Mesothelial cell of epicardium (in vitro differentiated cells): ENCODE measurements at regions not wholly inside any gene's neighbourhood (a gene's known extent, or its start where the extent isn't known, plus 50 kb on each side); places are given as distances from the start of the nearest gene placed in this dataset.

Source experiments
- DNase-seq, 2 experiments: peaks; one replicate each; pipeline ENCODE4 v3.0.0; 2021; ENCODE audit warnings: low spot score in 2 of 2; ENCODE audit not compliant: unreplicated experiment in 2 of 2
- H3K27ac Mint-ChIP-seq: 2 replicates; pipeline ENCODE4 v1.8.0; 2021; ENCODE audit warnings: mixed read lengths
- H3K27me3 Mint-ChIP-seq: 2 replicates; pipeline ENCODE4 v1.8.0; 2021; ENCODE audit warnings: low read depth, mixed read lengths
- H3K36me3 Mint-ChIP-seq: 2 replicates; pipeline ENCODE4 v1.8.0; 2021; ENCODE audit warnings: mixed read lengths
- H3K4me1 Mint-ChIP-seq: 2 replicates; pipeline ENCODE4 v1.8.0; 2021; ENCODE audit warnings: mixed read lengths
- H3K4me3 Mint-ChIP-seq: 2 replicates; pipeline ENCODE4 v1.8.0; 2021; ENCODE audit warnings: mild to moderate bottlenecking, moderate library complexity, mixed read lengths
- H3K9me3 Mint-ChIP-seq: 2 replicates; pipeline ENCODE4 v1.8.0; 2021; ENCODE audit warnings: mixed read lengths
- CTCF ChIP-seq: fragments of 200-600 bp; sonication (generic); IDR thresholded peaks from one replicate; pipeline ENCODE4 v1.5.0; 2021; ENCODE audit warnings: antibody characterized with exemption; ENCODE audit not compliant: unreplicated experiment

GRCh38 chr7:156456032-156456431 is 184.5 kb upstream of the RNF32 start:
- Mint-ChIP-seq H3K4me1 (no peaks in the 10 kb centered on the region), H3K27me3 (peaks cover 33% of the 10 kb centered on the region), H3K36me3 (no peaks in the 10 kb centered on the region), H3K9me3 (no peaks in the 10 kb centered on the region), H3K27ac (no peak overlapping the region), H3K4me3 (no peak overlapping the region)
- DNase-seq = no peak
- no peak for TF ChIP-seq CTCF

- Mint-ChIP-seq H3K9me3 (no peaks in the 10 kb centered on the region), H3K36me3 (no peaks in the 10 kb centered on the region), H3K27ac (no peak overlapping the region), H3K4me1 (no peaks in the 10 kb centered on the region), H3K4me3 (no peak overlapping the region), H3K27me3 (peaks cover 17% of the 10 kb centered on the region)
- no peak for DNase-seq
- no peak for TF ChIP-seq CTCF
Observed at GRCh38 chr7:156450473-156450872, 190.1 kb upstream of the RNF32 start.

DNA sequence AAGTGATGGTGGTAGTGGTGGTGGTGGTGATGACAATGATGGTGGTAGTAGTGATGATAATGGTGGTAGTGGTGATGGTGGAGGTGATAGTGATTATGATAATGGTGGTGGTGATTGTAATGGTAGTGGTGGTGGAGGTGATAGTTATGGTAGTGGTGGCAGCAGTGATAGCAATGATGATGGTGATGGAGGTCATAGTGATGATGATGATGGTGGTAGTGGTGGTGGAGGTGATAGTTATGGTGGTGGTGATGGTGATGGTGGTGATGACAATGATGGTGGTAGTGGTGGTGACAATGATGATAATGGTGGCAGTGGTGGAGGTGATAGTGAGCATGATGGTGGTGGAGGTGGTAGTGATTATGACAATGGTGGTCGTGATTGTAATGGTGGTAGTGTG is 191.7 kb upstream of the RNF32 start:
- no peak for TF ChIP-seq CTCF
- Mint-ChIP-seq H3K4me3 (no peak overlapping the region), H3K4me1 (no peaks in the 10 kb centered on the region), H3K9me3 (no peaks in the 10 kb centered on the region), H3K27ac (no peak overlapping the region), H3K27me3 (peaks cover 15% of the 10 kb centered on the region), H3K36me3 (no peaks in the 10 kb centered on the region)
- no peak for DNase-seq

- no peaks in the 10 kb centered on the region for H3K9me3 Mint-ChIP-seq
- DNase-seq = no peak
- H3K27me3 Mint-ChIP-seq = peaks cover 18% of the 10 kb centered on the region
- H3K36me3 Mint-ChIP-seq = no peaks in the 10 kb centered on the region
- TF ChIP-seq CTCF = no peak
- H3K4me3 Mint-ChIP-seq = no peak overlapping the region
- H3K4me1 Mint-ChIP-seq = no peaks in the 10 kb centered on the region
- no peak overlapping the region for H3K27ac Mint-ChIP-seq
Observed at GRCh38 chr7:156446990-156447389, 193.6 kb upstream of the RNF32 start.

DNA sequence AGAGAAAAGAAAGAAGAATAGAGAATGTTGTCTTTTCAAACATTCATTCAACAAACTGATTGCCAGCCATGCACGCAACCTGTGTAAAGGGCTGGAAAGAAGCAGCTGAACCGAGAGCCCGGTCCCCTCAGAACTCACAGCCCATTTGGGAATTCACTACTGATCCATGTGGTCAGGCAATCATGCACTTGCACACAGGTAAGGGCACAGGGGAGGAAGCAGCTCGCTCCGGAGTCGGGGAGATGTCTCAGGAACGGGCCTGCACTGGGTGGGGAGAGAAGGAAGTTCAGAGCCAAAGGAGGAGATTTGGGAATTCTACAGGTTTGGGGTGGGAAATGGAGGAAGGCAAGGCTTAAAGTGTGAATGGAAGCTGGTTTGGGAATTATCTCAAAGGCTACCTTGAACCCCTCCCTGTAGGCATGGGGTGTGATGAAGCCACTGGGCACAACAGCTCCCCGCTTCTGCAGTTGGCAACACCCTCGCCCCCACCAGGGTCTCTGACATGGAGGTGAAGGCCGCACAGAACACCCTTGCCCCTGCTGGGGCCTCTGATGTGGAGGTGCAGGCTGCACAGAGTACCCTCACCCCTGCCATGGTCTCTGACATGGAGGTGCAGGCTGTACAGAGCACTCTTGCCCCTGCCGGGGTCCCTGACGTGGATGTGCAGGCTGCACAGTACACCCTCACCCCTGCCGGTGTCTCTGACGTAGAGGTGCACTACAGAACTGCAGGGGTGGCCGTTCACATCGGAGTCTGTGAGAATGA is 194.4 kb upstream of the RNF32 start:
- H3K27ac Mint-ChIP-seq = no peak overlapping the region

More for the DNA sequence above, 194.4 kb upstream of the RNF32 start:
- H3K4me3 Mint-ChIP-seq = no peak overlapping the region
- no peaks in the 10 kb centered on the region for H3K36me3 Mint-ChIP-seq
- no peak for TF ChIP-seq CTCF
- no peak for DNase-seq
- H3K27me3 Mint-ChIP-seq = peaks cover 17% of the 10 kb centered on the region
- H3K9me3 Mint-ChIP-seq = no peaks in the 10 kb centered on the region
- H3K4me1 Mint-ChIP-seq = no peaks in the 10 kb centered on the region
